ENCODE measurements at regions not wholly inside any gene's neighbourhood (a gene's known extent, or its start where the extent isn't known, plus 50 kb on each side); places are given as distances from the start of the nearest gene placed in this dataset.

DNA sequence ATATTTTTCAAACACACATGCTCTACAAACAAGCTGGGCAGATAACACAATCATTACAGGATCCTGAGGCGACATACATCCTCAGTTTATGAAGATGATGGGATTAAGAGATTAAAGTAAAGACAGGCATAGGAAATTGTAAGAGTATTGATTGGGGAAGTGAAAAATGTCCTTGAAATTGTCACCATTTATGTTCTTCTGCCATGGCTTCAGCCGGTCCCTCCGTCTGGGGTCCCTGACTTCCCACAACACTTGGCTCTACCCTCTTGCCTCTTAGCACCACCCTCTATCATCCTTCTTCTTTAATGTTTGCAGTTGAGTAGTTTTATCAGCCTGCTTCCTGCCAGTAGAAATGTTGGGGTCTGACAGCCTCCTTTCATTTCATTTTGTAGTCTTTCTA is 244.4 kb downstream of the DAD1 start (continued):
- TF ChIP-seq, protein P1, sequence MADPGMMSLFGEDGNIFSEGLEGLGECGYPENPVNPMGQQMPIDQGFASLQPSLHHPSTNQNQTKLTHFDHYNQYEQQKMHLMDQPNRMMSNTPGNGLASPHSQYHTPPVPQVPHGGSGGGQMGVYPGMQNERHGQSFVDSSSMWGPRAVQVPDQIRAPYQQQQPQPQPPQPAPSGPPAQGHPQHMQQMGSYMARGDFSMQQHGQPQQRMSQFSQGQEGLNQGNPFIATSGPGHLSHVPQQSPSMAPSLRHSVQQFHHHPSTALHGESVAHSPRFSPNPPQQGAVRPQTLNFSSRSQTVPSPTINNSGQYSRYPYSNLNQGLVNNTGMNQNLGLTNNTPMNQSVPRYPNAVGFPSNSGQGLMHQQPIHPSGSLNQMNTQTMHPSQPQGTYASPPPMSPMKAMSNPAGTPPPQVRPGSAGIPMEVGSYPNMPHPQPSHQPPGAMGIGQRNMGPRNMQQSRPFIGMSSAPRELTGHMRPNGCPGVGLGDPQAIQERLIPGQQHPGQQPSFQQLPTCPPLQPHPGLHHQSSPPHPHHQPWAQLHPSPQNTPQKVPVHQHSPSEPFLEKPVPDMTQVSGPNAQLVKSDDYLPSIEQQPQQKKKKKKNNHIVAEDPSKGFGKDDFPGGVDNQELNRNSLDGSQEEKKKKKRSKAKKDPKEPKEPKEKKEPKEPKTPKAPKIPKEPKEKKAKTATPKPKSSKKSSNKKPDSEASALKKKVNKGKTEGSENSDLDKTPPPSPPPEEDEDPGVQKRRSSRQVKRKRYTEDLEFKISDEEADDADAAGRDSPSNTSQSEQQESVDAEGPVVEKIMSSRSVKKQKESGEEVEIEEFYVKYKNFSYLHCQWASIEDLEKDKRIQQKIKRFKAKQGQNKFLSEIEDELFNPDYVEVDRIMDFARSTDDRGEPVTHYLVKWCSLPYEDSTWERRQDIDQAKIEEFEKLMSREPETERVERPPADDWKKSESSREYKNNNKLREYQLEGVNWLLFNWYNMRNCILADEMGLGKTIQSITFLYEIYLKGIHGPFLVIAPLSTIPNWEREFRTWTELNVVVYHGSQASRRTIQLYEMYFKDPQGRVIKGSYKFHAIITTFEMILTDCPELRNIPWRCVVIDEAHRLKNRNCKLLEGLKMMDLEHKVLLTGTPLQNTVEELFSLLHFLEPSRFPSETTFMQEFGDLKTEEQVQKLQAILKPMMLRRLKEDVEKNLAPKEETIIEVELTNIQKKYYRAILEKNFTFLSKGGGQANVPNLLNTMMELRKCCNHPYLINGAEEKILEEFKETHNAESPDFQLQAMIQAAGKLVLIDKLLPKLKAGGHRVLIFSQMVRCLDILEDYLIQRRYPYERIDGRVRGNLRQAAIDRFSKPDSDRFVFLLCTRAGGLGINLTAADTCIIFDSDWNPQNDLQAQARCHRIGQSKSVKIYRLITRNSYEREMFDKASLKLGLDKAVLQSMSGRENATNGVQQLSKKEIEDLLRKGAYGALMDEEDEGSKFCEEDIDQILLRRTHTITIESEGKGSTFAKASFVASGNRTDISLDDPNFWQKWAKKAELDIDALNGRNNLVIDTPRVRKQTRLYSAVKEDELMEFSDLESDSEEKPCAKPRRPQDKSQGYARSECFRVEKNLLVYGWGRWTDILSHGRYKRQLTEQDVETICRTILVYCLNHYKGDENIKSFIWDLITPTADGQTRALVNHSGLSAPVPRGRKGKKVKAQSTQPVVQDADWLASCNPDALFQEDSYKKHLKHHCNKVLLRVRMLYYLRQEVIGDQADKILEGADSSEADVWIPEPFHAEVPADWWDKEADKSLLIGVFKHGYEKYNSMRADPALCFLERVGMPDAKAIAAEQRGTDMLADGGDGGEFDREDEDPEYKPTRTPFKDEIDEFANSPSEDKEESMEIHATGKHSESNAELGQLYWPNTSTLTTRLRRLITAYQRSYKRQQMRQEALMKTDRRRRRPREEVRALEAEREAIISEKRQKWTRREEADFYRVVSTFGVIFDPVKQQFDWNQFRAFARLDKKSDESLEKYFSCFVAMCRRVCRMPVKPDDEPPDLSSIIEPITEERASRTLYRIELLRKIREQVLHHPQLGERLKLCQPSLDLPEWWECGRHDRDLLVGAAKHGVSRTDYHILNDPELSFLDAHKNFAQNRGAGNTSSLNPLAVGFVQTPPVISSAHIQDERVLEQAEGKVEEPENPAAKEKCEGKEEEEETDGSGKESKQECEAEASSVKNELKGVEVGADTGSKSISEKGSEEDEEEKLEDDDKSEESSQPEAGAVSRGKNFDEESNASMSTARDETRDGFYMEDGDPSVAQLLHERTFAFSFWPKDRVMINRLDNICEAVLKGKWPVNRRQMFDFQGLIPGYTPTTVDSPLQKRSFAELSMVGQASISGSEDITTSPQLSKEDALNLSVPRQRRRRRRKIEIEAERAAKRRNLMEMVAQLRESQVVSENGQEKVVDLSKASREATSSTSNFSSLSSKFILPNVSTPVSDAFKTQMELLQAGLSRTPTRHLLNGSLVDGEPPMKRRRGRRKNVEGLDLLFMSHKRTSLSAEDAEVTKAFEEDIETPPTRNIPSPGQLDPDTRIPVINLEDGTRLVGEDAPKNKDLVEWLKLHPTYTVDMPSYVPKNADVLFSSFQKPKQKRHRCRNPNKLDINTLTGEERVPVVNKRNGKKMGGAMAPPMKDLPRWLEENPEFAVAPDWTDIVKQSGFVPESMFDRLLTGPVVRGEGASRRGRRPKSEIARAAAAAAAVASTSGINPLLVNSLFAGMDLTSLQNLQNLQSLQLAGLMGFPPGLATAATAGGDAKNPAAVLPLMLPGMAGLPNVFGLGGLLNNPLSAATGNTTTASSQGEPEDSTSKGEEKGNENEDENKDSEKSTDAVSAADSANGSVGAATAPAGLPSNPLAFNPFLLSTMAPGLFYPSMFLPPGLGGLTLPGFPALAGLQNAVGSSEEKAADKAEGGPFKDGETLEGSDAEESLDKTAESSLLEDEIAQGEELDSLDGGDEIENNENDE (IDR thresholded peaks at IDR 0.05; ENCODE audit: insufficient replicate concordance, low read length) = no peak
- TF ChIP-seq, protein P2, sequence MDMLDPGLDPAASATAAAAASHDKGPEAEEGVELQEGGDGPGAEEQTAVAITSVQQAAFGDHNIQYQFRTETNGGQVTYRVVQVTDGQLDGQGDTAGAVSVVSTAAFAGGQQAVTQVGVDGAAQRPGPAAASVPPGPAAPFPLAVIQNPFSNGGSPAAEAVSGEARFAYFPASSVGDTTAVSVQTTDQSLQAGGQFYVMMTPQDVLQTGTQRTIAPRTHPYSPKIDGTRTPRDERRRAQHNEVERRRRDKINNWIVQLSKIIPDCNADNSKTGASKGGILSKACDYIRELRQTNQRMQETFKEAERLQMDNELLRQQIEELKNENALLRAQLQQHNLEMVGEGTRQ (IDR thresholded peaks at IDR 0.05; ENCODE audit: low read length) = no peak
- TF ChIP-seq CBX8 (IDR thresholded peaks at IDR 0.05; ENCODE audit: borderline replicate concordance, low read depth, low read length) = no peak
- TF ChIP-seq RAD21 (IDR thresholded peaks at IDR 0.05 in 1 of 2, conservative IDR thresholded peaks at IDR 0.05 in 1 of 2; ENCODE audit: low read depth in 2 of 2, low read length in 2 of 2) = no peak
